ACC112 (cell line): ENCODE measurements at regions not wholly inside any gene's neighbourhood (a gene's known extent, or its start where the extent isn't known, plus 50 kb on each side); places are given as distances from the start of the nearest gene placed in this dataset.

Experiments used
- H2AFZ ChIP-seq: fragments of 200-600 bp; sonication (generic); one replicate; pipeline ENCODE4 v1.6.0; 2017; ENCODE audit warnings: antibody characterized with exemption, low read length; ENCODE audit not compliant: unreplicated experiment
- H3K27ac ChIP-seq: fragments of 200-600 bp; sonication (generic); 2 replicates; pipeline ENCODE4 v1.5.1; 2014; ENCODE audit warnings: low read depth, mild to moderate bottlenecking, antibody characterized with exemption, low read length, moderate library complexity
- H3K27me3 ChIP-seq: fragments of 200-600 bp; sonication (generic); 2 replicates; pipeline ENCODE4 v1.6.1; 2014; ENCODE audit warnings: mild to moderate bottlenecking, antibody characterized with exemption, low read length, moderate library complexity, mixed read lengths; ENCODE audit not compliant: insufficient read depth
- H3K36me3 ChIP-seq: fragments of 200-600 bp; sonication (generic); 2 replicates; pipeline ENCODE4 v1.6.1; 2016; ENCODE audit warnings: mild to moderate bottlenecking, antibody characterized with exemption, low read length, moderate library complexity, mixed read lengths; ENCODE audit not compliant: insufficient read depth
- H3K4me1 ChIP-seq: fragments of 200-600 bp; sonication (generic); one replicate; pipeline ENCODE4 v1.6.1; 2016; ENCODE audit warnings: low read length, mixed read lengths; ENCODE audit not compliant: insufficient read depth, unreplicated experiment, control insufficient read depth
- H3K4me3 ChIP-seq: fragments of 200-600 bp; sonication (generic); 2 replicates; pipeline ENCODE4 v1.5.1; 2014; ENCODE audit warnings: mild to moderate bottlenecking, low read depth, low read length
- H3K79me2 ChIP-seq: fragments of 200-600 bp; sonication (generic); one replicate; pipeline ENCODE4 v1.6.0; 2016; ENCODE audit warnings: low read length; ENCODE audit not compliant: control insufficient read depth, unreplicated experiment, insufficient read depth

DNA sequence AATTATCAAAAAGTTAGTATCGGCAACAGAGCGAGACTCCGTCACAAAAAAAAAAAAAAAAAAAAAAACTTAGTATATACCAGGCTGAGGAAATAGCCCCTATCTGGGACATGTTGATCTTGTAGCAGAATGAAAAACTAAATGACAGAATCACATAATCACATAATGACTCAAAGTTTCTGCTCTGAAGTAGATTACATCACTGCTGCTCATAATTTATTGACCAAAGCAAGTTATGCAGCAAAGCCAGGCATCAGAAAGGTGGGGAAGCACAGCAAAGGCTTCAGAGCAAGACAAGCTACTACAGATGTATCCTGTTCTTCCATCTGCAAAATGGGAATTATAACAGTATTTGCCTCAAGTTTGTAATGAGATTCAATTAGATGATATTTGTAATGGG, 68.1 kb downstream of the BOD1L2 start:
- Histone ChIP-seq H3K79me2 (no peaks in the 10 kb centered on the region), H2AFZ (no peak overlapping the region)

GRCh38 chr18:57218281-57218680, 71.4 kb downstream of the BOD1L2 start:
- no peaks in the 10 kb centered on the region for H3K4me1 ChIP-seq
- no peak overlapping the region for H3K27ac ChIP-seq
- H3K36me3 ChIP-seq, result no peaks in the 10 kb centered on the region
- H2AFZ ChIP-seq, result no peak overlapping the region
- no peak overlapping the region for H3K4me3 ChIP-seq
- no peaks in the 10 kb centered on the region for H3K79me2 ChIP-seq
- H3K27me3 ChIP-seq, result peaks cover 10% of the 10 kb centered on the region

More for the DNA sequence above, 68.1 kb downstream of the BOD1L2 start:
- Histone ChIP-seq H3K36me3 (no peaks in the 10 kb centered on the region), H3K4me1 (peaks cover 5% of the 10 kb centered on the region), H3K4me3 (no peak overlapping the region), H3K27me3 (peaks cover 7% of the 10 kb centered on the region), H3K27ac (no peak overlapping the region)

- Histone ChIP-seq H2AFZ (no peak overlapping the region), H3K4me3 (no peak overlapping the region), H3K36me3 (no peaks in the 10 kb centered on the region), H3K4me1 (no peaks in the 10 kb centered on the region), H3K27me3 (peaks cover 10% of the 10 kb centered on the region), H3K79me2 (no peaks in the 10 kb centered on the region), H3K27ac (no peak overlapping the region)
Measured at GRCh38 chr18:57219964-57220363, 73.1 kb downstream of the BOD1L2 start.

DNA sequence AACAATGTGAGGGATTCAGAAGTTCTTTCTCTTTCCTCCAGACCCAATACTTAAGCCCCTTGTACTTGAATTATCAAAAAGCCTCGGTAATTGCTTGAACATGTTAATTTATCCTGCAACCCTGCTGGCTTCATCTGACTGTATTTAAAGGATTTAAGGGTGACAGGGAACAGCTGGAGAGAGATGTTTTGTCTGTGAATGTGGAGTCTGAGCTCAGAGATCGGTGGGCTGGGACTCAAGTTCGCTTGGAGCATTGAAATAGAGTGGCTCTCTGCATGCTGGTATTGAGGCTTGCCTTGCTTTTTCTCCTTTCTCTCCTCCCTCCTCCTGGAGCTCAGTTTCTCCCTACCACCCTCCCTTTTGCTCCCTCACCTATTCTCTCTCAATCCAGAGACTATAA, 73.6 kb downstream of the BOD1L2 start:
- Histone ChIP-seq H3K36me3 (no peaks in the 10 kb centered on the region), H3K27me3 (peaks cover 10% of the 10 kb centered on the region), H2AFZ (no peak overlapping the region), H3K79me2 (no peaks in the 10 kb centered on the region), H3K4me3 (no peak overlapping the region), H3K4me1 (no peaks in the 10 kb centered on the region), H3K27ac (no peak overlapping the region)

GRCh38 chr18:57220930-57221483, 74.1 kb downstream of the BOD1L2 start:
- Histone ChIP-seq H3K79me2 (no peaks in the 10 kb centered on the region), H2AFZ (no peak overlapping the region), H3K4me3 (no peak overlapping the region), H3K27me3 (peaks cover 10% of the 10 kb centered on the region), H3K4me1 (no peaks in the 10 kb centered on the region), H3K27ac (no peak overlapping the region), H3K36me3 (no peaks in the 10 kb centered on the region)

DNA sequence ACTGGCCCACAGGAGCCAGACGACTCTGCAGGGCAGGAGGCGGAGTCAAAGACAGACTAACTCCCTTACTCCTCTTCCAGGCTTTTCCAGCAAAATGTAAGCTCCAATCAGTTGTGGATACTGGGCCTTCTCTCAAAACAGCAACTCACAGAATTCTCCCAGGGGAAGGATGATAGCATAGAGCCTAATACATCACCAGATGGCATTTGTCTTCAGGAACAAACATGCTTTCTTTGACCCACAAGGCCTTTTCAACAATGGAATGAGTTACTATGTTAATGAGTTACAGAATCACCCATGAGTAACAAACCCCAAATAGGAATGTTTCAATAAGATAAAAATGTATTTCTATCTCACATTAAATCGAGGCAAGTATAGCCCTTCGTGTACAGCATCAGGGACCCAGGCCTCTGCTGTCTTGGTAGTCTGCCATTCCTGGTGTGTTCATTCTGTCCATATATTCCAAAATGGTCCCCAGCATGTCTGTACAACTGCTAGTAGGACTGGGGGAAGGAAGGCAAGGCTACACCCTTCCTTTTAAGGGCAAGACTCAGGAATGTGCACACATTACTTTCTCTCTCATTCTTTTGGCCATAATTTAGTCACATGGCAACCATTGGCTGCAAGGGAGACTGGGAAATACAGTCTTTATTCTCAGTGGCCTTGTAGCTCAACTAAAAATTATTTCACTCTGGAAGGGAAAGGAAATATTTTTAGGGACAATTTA, 76.4 kb downstream of the BOD1L2 start:
- Histone ChIP-seq H3K27ac (no peak overlapping the region), H3K4me3 (no peak overlapping the region), H3K4me1 (no peaks in the 10 kb centered on the region), H3K36me3 (no peaks in the 10 kb centered on the region), H3K27me3 (peaks cover 10% of the 10 kb centered on the region), H2AFZ (no peak overlapping the region), H3K79me2 (no peaks in the 10 kb centered on the region)

- H3K27me3 ChIP-seq, result no peaks in the 10 kb centered on the region
- no peak overlapping the region for H3K4me3 ChIP-seq
- H2AFZ ChIP-seq, result no peak overlapping the region
- H3K4me1 ChIP-seq, result no peaks in the 10 kb centered on the region
- no peak overlapping the region for H3K27ac ChIP-seq
- no peaks in the 10 kb centered on the region for H3K79me2 ChIP-seq
- H3K36me3 ChIP-seq, result no peaks in the 10 kb centered on the region
Measured at GRCh38 chr18:57230861-57231585, 84.1 kb downstream of the BOD1L2 start.

GRCh38 chr18:57231864-57232263, 85.0 kb downstream of the BOD1L2 start:
- Histone ChIP-seq H3K4me3 (no peak overlapping the region), H3K79me2 (no peaks in the 10 kb centered on the region), H3K27me3 (no peaks in the 10 kb centered on the region), H2AFZ (no peak overlapping the region), H3K36me3 (no peaks in the 10 kb centered on the region), H3K27ac (no peak overlapping the region), H3K4me1 (no peaks in the 10 kb centered on the region)

GRCh38 chr18:57234346-57234745, 87.5 kb downstream of the BOD1L2 start:
- H2AFZ ChIP-seq, result no peak overlapping the region
- no peaks in the 10 kb centered on the region for H3K36me3 ChIP-seq
- no peak overlapping the region for H3K27ac ChIP-seq
- no peak overlapping the region for H3K4me3 ChIP-seq
- H3K4me1 ChIP-seq, result no peaks in the 10 kb centered on the region
- H3K27me3 ChIP-seq, result no peaks in the 10 kb centered on the region
- no peaks in the 10 kb centered on the region for H3K79me2 ChIP-seq

- H3K4me1 ChIP-seq, result no peaks in the 10 kb centered on the region
- no peak overlapping the region for H3K27ac ChIP-seq
- no peaks in the 10 kb centered on the region for H3K27me3 ChIP-seq
- no peaks in the 10 kb centered on the region for H3K79me2 ChIP-seq
- H3K4me3 ChIP-seq, result no peak overlapping the region
- no peaks in the 10 kb centered on the region for H3K36me3 ChIP-seq
- no peak overlapping the region for H2AFZ ChIP-seq
Measured at GRCh38 chr18:57241869-57242268, 95.0 kb downstream of the BOD1L2 start.

DNA sequence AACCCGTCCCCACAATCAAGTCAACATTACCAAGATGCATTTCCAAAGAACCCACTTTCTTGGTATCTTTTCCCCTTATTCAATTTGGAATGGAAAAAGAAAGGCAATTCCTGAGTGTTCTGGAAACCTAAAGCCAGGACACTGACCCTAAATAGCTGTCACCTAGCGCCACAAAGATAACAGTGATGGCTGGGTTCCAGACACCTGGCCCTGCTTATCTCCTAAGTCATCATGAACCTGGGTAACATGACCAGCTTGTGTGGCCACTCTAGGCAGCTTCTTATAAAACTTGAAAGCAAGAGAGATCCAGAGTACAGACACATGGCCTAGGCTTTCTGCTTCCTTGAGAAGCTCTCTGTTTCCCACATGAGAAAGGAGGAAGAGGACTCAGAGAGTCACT, 95.4 kb downstream of the BOD1L2 start:
- no peak overlapping the region for H3K4me3 ChIP-seq
- no peaks in the 10 kb centered on the region for H3K27me3 ChIP-seq
- no peaks in the 10 kb centered on the region for H3K4me1 ChIP-seq
- no peaks in the 10 kb centered on the region for H3K79me2 ChIP-seq
- H3K36me3 ChIP-seq, result no peaks in the 10 kb centered on the region
- no peak overlapping the region for H3K27ac ChIP-seq
- no peak overlapping the region for H2AFZ ChIP-seq
